GM18519 (cell line): ENCODE measurements at regions not wholly inside any gene's neighbourhood (a gene's known extent, or its start where the extent isn't known, plus 50 kb on each side); places are given as distances from the start of the nearest gene placed in this dataset.
A peak's percentile ranks its signal among the peaks of the same experiment; 100 is the strongest.

Experiments
- ATAC-seq: cut with Tn5 transposase; IDR thresholded peaks from one replicate; pipeline ENCODE4 v1.9.1; 2021; ENCODE audit warnings: mild to moderate bottlenecking, moderate library complexity; ENCODE audit not compliant: unreplicated experiment, low FRiP score

DNA sequence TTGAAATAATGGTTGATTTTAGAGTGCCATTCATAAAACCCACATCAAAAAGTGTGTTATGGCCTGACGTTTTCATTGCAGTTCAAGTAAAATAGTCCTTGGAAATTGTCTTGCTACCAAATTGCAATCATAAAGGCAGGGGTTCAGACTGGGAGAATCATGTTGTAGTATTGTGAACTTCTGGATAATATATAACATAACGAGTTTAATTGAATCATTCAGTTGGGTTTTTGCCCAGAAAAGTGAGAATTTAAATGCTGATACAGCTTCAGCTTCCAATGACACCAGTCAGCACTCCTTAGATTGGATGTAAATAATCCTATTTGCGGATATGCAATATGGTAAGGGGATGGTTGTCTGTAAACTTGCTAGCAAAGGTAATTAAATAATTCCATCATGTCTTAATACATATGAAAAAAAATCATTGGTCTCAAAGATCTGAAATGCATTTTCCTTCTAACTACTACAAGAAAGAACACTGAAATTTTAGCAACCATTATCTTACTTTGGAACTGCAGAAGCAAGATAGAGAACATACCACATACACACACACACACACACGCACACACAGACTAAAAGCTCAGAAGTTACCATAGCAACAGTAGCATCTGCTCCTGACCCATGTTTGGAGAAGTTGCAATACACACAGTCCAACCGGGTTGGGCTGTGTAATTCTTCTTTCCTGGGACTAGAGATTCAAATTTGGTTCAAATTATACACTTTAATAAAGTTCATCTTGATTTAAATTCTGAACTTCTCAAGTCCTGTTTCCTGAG lies 686.2 kb upstream of the NR2F2 start:
- no peak for ATAC-seq

DNA sequence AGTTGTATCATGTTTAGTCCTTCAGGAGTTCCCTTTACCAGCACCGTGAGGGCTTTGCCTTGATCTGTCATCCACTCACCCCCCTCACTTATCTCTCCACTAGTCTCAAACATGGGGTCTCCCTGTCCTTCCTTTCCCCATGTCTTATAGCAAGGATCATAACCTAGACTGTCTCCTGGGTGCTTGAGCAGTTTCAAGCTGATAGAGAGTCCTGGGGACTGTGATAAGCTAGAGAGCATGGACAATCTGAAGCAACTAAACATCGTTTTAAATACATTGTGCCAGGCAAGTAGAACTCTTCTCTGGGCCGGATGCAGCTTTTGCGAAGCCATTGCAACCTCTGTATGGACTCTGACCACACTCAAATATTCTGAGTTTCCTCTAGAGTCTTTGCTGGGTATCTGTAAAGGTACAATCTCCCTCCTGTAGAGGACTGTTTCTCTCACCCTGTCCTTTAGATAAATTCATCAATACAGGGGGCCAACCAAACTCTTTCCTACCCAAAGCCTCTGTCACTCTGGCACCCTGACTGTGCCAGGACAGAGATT lies 684.6 kb upstream of the NR2F2 start:
- ATAC-seq: no peak

DNA sequence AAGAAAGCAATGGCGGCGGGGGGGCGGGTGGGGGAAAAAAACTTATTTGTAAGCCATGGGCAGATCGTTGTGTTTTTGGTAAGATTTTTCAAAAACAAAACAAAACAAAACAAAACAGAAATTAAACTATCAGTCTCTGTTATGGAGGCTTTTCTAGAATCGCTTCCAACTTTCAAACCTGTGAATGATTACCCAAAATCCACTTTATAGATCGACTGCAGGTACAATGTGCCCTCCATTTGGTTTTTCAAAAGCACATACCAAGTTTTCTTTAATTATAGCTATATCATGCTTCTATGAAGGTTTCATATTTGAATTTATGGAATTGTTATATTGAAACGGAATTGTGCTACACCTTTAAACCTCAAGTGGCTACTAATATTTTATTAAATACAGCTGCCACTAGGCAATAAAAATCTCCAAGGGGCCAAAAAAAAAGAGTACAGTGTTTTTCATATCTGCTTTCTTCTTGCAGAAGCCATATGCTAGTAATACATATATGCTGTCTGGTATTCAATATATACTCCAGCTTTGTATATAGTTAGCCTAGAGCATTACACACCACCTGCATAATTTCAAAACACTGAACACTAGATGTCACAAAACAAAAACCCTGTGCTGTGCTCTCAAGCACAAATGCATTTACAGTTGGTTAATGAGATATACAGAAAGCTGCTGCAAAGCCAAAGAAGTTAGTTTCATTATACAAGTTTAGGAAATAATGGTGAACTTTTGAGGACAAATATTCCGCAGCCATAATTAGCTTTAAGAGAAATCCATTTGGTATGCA lies 683.8 kb upstream of the NR2F2 start:
- ATAC-seq: no peak

DNA sequence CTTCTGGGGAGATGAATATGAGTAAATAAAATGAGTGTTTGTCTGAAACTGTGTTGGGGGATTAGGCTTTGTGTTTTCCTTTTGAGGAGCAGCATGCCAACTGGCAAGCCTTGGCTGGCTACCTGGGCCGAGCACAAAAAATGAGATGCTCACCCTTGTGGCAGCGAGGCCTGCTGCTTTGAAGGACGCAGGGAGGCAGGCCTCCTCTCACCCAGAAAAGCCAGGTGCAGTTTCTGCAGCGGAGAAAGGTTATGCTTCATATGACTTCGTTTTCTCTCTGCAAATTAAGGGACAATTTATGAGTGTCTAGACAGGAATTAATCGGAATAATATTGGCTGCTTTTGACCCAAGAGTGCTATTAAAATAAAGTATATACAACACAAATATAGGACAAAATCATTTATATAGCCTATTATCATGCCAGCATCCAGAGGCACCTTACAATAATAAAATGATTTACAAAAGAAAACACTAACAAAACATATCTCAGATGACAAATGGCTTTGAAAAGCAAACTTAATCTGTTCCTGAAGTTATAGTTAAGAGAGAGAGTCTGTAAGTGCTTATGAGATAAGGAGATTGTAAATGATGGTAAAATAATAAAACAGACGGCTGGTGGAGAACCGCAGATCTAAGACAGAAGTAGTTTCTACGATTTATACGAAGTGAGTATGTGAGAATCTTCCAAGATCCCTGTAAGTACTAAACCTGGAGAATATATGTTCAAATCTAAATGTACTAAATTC lies 682.8 kb upstream of the NR2F2 start:
- ATAC-seq: no peak

DNA sequence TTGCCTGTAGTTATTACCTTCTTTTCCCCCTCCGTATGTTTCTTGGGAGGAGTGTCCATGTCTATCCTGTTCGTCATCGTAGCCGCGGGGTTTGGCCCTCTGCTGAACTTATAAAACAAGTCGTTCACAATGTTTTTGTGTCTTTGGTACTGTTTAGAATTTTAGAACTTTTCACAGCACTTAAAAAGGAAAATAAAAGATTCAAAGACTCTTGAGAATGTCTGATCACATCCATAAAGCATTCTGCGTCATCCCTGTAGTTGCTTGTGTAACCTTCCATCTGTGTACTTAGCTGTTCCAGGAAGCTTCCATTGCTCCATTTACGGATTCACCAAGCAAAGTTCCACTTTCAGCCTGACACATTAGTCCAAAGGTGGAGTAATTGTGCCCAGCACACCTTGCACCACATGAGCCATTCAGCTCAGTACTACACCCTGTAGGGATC lies 677.1 kb upstream of the NR2F2 start:
- no peak for ATAC-seq

DNA sequence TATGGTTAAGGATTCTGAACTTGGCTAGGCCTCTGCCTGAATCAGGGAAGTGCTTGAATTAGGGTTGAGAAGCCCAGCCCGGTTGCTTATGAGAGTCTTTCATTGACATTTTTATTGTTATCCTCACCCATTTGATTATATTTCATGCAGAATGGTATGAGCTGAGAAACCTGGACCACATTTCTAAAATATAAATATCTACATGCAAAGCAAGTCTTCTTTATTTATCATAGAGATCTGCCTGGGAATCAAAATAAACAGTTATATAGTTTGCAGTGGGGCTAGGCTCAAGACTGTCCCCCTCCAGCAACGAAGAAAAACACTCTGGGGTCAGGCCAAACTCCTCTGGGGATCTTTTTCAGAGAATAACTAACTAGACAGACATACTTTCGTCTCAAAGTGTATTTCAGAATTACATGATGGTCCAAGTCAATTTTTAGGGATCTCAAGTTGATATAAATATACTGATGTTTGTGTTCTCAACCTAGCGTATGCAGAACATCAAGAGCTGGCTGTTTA lies 675.4 kb upstream of the NR2F2 start:
- ATAC-seq: no peak

DNA sequence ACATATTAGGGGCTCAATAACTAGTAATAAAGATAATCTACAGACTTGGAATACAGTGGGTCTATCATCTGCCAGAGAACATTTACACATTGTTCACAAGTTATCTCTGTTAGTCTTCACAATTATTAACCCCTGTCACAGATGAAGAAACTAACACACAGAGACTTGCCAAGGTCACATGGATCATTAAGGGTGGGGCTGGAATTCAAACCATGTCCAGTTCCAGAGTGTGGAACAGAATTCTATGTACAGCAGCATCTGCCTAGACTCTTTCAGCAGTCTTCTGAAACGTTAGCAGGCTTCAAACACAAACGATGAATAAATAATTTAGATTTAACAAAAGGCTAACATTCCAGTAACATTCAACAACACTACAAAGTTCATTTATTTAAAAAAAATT lies 673.9 kb upstream of the NR2F2 start:
- no peak for ATAC-seq

DNA sequence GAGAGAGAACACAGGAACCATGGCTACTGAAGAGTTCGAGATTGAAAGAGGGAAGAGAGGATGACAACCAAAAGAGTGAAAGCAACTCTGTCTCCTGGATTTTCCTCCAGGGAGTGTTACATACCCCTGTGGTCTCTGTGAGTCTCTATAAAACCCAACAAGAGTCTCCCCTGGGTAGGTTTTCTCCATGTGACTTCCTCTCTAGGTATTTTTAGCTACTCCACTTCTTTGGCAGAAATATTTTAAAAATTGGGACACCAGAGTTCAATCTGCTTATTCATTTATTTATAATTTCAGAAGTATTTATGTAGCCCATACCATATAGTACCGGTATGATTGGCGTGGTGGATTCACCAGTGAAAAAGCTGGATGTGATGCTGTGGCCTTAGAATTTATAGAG lies 671.7 kb upstream of the NR2F2 start:
- no peak for ATAC-seq

DNA sequence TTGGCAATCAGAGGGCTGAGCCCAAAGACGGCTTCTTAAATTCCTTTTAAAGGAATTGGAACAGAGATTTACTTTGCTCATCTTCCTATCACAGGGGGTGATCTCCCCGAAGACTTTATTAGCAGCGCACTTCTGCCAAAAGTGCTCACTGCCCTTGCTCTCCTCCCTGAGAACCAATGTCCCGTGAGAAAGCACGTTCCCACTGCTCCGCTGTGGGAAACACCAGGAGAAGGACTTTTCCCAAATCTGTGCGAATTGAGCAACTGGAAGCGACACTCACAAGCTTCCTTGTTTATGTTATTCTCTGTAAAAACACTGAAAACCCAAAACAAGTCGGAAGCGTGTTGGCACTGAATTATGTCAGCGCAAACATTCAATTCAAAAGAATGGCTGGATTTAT lies 670.8 kb upstream of the NR2F2 start:
- no peak for ATAC-seq

DNA sequence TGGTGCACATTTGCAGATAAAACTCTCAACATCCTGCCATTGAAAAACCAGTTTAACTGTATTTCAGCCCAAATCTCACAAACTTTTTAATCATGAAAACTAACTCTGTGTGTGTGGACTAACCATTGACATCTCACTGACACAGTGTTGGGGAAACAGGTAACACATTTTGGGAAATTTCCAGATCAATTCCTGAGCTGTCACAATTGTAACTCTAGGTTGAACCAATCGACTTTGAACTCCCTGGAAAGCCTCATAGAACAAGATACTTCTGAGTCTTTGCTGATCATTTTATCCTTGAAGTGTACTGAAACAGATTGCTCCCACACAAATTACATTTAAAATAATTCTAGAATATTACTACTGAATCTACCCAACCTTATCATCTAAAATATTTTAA lies 667.9 kb upstream of the NR2F2 start:
- ATAC-seq: no peak

DNA sequence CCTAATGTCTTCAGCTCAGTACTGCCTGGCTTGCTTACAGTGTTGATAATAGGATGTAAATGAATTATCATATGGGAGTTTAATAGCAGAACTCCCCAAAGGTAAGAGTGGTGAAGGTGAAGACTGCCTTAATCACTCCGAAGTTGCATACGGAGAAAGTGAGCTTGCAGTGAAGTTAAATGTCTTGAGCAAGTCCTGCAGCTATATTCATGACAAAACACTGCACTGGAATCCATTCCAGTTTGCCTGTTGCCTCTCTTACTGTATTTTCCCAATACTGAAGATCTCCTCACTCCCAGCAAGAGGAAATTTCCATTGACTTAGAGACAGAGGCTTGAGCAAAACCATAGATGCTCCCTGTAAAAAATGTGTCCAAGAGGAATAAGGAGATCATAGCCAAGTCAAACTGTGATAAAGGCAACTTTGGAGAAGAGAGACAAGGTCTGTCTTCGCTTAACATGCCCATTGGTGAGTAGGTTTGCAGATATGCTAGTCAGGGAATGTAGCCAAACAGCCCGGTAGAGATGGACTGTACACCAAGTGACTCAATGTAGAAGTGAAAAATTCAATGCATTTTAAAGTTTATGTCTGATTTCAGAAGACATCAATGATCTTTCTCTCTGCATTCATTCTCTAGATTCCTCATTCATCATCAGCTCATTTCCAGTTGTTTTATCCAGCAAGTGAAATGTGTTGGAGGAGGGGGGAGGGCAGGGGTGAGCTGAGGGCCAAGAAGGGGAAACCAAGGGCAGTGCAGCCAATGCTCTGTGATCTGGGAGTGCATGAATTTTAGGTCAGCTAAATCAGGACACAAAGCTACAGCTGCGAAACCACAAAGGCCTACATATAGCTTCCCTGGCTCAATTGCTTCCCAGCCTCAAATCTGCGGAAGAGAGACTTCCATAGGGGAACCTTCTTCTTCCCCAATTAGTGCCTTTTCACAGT lies 667.1 kb upstream of the NR2F2 start:
- no peak for ATAC-seq

DNA sequence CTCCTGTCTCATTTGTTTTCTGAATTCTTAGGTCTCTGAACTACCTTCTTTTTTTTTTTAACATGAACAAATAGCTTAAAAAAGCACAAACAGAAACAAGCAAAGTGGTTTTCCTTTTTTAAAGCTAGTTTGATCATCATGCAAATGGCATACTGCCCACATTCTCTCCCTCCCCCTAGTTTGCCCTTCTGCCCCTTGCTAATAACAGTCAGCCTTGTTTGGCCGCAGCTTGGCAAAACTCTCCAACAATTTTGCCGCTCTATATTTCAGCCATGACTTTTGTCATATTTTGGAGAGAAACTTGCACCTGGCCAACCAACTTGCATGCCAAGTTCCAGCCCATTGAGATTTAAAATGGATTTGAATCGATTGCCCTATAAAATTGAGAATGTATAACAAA lies 666.0 kb upstream of the NR2F2 start:
- ATAC-seq: no peak

DNA sequence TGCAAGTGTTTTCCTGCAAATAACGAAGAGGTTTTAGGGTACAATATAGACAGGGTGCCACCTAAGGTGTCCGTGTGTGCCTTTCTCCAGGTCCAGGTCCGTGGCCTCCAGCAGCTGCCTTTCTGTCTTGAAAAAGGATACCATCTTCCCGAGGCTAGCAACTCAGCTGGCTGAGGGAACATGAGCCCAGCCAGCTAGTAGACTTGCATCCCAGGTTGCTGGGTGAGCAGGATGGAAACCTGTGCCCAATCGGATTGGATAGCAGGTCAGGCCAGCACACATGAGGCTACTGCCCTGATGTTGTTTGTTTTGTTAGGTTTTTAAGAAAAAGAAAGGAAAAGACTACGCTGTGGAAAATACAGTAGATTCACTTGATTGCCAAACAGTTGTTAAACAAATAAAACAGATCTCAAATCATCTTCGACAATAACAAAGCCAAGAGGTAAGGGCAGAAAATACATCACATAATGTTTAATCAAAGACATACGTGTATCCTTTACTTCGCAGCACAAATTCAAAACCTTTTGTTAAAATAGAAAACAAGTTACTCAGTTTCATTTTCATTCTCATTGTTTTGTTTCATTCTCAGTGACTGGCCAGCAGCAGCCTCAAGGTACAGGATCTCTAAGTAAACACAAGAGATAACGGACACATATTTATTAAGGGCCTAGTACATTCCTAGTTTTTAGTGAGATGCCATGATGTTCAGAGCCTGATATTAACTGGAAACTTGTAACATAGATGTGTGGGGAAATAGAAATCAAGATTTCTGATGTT lies 661.2 kb upstream of the NR2F2 start:
- peak; percentile 67 for ATAC-seq

DNA sequence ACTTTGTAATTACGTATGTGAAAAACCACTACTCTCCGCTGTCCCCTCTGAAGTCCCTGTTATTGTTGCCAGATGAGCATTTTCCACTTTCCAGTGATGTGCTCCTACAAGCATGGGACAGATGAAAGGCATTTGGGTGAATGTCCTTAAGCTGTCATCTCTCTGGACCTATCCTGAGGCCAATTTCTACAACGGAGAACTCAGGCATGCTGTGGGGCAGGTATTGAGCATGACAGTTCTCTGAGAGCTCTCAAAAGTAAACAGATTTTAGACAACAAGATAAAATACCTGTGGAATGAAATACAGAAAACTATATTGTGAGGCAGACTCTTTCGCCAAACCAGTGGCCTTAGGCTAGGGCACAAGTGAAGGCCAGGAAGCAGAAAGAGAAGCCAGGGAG lies 656.5 kb upstream of the NR2F2 start:
- ATAC-seq: no peak

DNA sequence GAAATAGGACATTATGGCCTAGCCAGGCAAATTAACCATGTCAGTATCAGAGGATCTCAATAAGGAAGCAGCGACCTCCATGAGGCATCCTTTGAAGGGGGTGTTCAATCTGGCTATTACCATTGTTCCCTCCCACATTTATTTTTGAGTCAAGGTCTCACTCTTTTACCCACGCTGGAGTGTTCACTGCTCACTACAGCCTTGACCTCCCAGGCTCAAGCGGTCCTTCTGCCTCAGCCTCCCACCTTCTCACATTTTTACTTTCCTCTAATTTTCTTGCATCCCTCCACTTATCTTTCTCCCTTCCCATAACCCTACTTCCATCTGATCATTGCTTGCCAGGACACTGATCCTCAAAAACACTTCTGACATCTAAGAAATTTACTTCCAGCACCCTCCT lies 654.0 kb upstream of the NR2F2 start:
- no peak for ATAC-seq

DNA sequence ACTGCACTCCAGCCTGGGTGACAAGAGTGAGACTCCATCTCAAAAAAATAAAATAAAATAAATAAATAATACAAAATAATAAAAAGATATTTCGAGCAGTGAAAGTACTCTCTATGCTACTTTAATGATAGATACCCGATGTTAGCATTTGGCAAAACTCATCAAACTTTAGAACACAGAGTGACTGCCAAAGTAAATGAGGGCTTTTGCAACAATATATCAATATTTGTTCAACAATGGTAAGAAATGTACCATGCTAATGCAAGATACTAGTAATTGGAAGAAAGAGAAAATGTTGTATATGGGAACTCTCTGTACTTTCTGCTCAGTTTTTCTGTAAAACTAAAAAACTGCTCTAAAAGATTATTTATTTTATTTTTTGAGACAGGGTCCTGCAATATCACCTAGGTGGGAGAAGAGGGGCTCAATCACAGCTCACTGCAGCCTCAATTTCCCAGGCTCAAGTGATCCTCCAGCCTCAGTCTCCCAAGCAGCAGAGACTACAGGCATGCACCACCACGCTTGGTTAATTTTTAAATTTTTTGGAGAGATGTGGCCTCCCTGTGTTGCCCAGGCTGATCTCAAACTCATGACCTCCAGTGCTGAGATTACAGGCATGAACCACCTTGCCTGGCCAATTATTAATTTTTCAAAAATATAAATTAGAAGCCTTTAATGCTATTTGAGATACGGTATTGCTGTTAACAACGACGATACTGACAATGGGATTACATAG lies 650.5 kb upstream of the NR2F2 start:
- ATAC-seq: no peak

DNA sequence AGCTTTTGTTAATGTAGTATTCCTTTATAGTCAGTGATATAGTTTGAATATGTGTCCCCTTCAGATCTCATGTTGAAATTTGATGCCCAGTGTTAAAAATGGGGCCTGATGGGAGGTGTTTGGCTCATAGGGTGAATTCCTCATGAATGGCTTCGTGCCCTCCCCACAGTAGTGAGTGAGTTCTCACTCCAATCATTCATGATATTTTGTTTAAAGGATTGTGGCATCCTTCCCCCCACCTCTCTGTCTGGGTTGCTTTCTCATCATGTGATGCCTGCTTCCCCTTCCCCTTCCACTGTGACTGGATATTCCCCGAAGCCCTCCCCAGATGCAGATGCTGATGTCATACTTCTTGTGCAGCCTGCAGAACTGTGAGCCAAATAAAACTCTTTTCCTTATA lies 649.8 kb upstream of the NR2F2 start:
- ATAC-seq: no peak

DNA sequence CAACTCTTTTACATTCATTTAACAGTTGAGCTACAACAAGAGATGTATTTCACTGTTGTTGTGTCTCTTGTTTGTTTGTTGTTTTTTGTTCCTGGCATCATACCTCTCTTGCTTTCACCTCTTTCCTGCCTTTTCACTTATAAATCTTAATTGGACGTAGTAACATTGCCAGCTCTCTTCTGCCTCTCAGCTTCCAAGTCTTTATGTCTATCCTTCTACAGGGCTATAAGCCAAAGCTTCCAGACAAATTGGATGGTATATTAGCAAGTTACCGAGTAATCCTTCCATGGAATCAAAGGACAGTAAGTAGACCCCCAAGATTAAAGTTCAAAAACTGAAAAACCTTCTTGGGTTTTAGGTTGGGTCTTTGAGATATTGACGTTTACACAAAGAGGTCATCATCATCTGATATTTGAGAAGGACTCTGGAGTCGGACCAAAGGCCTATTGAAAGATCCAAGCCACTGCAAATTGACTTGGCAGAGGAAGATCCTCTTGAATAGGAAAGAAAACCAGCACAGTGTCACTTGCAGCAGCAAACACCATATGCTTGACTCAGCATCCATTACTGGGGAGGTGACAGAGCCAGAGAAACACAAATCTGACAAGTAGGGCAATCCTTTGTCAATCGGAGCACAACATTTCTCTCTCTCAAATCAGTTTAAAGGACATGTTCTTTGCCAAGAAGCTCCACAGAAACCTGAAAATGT lies 648.5 kb upstream of the NR2F2 start:
- ATAC-seq: no peak
